T-helper 1 cell treated with Interleukin-12 subunit alpha and Interleukin-12 subunit beta and Interleukin-4 antibody, amounts not matched to agents 30 μg/mL and 1 μg/mL, for 36 hours (primary cell): ENCODE measurements at regions not wholly inside any gene's neighbourhood (a gene's known extent, or its start where the extent isn't known, plus 50 kb on each side); places are given as distances from the start of the nearest gene placed in this dataset.
A peak's percentile ranks its signal among the peaks of the same experiment; 100 is the strongest.

ENCODE experiments used
- H3K27ac Mint-ChIP-seq: one replicate; pipeline ENCODE4 v1.8.0; 2021; ENCODE audit warnings: mild to moderate bottlenecking, mixed read lengths
- H3K27me3 Mint-ChIP-seq: one replicate; pipeline ENCODE4 v1.8.0; 2021; ENCODE audit warnings: low read depth, mixed read lengths
- H3K36me3 Mint-ChIP-seq: one replicate; pipeline ENCODE4 v1.8.0; 2021; ENCODE audit warnings: low read depth, mixed read lengths
- H3K4me1 Mint-ChIP-seq: one replicate; pipeline ENCODE4 v1.8.0; 2021; ENCODE audit warnings: low read depth, mixed read lengths
- H3K4me3 Mint-ChIP-seq: one replicate; pipeline ENCODE4 v1.8.0; 2021; ENCODE audit warnings: mild to moderate bottlenecking, moderate library complexity, mixed read lengths
- H3K9me3 Mint-ChIP-seq: one replicate; pipeline ENCODE4 v1.8.0; 2021; ENCODE audit warnings: mixed read lengths

GRCh38 chr10:10366836-10367235, 650.8 kb upstream of the CELF2 start:
- Mint-ChIP-seq H3K27me3 (no peaks in the 10 kb centered on the region), H3K4me3 (no peak overlapping the region), H3K36me3 (no peaks in the 10 kb centered on the region), H3K9me3 (no peaks in the 10 kb centered on the region), H3K27ac (no peak overlapping the region), H3K4me1 (no peaks in the 10 kb centered on the region)

- H3K27ac Mint-ChIP-seq = no peak overlapping the region
- H3K27me3 Mint-ChIP-seq = no peaks in the 10 kb centered on the region
- no peak overlapping the region for H3K4me3 Mint-ChIP-seq
- no peaks in the 10 kb centered on the region for H3K4me1 Mint-ChIP-seq
- H3K9me3 Mint-ChIP-seq = no peaks in the 10 kb centered on the region
- no peaks in the 10 kb centered on the region for H3K36me3 Mint-ChIP-seq
Measured at GRCh38 chr10:10367264-10367663, 650.4 kb upstream of the CELF2 start.

- no peak overlapping the region for H3K4me3 Mint-ChIP-seq
- no peak overlapping the region for H3K27ac Mint-ChIP-seq
- no peaks in the 10 kb centered on the region for H3K27me3 Mint-ChIP-seq
- no peaks in the 10 kb centered on the region for H3K4me1 Mint-ChIP-seq
- H3K9me3 Mint-ChIP-seq = no peaks in the 10 kb centered on the region
- no peaks in the 10 kb centered on the region for H3K36me3 Mint-ChIP-seq
Measured at GRCh38 chr10:10368951-10369576, 648.6 kb upstream of the CELF2 start.

GRCh38 chr10:10385831-10386230, 631.8 kb upstream of the CELF2 start:
- no peaks in the 10 kb centered on the region for H3K36me3 Mint-ChIP-seq
- no peaks in the 10 kb centered on the region for H3K4me1 Mint-ChIP-seq
- no peaks in the 10 kb centered on the region for H3K9me3 Mint-ChIP-seq
- H3K4me3 Mint-ChIP-seq = no peak overlapping the region
- H3K27ac Mint-ChIP-seq = no peak overlapping the region
- H3K27me3 Mint-ChIP-seq = no peaks in the 10 kb centered on the region

- no peaks in the 10 kb centered on the region for H3K9me3 Mint-ChIP-seq
- no peak overlapping the region for H3K4me3 Mint-ChIP-seq
- no peaks in the 10 kb centered on the region for H3K36me3 Mint-ChIP-seq
- no peak overlapping the region for H3K27ac Mint-ChIP-seq
- no peaks in the 10 kb centered on the region for H3K27me3 Mint-ChIP-seq
- H3K4me1 Mint-ChIP-seq = no peaks in the 10 kb centered on the region
Measured at GRCh38 chr10:10389182-10389581, 628.5 kb upstream of the CELF2 start.

- no peaks in the 10 kb centered on the region for H3K27me3 Mint-ChIP-seq
- H3K4me1 Mint-ChIP-seq = no peaks in the 10 kb centered on the region
- H3K27ac Mint-ChIP-seq = no peak overlapping the region
- H3K36me3 Mint-ChIP-seq = no peaks in the 10 kb centered on the region
- H3K4me3 Mint-ChIP-seq = no peak overlapping the region
- no peaks in the 10 kb centered on the region for H3K9me3 Mint-ChIP-seq
Measured at GRCh38 chr10:10392511-10392910, 625.2 kb upstream of the CELF2 start.

- no peaks in the 10 kb centered on the region for H3K4me1 Mint-ChIP-seq
- H3K27me3 Mint-ChIP-seq = no peaks in the 10 kb centered on the region
- no peaks in the 10 kb centered on the region for H3K9me3 Mint-ChIP-seq
- no peak overlapping the region for H3K4me3 Mint-ChIP-seq
- no peaks in the 10 kb centered on the region for H3K36me3 Mint-ChIP-seq
- H3K27ac Mint-ChIP-seq = no peak overlapping the region
Measured at GRCh38 chr10:10394933-10395658, 622.6 kb upstream of the CELF2 start.

- Mint-ChIP-seq H3K9me3 (no peaks in the 10 kb centered on the region), H3K36me3 (no peaks in the 10 kb centered on the region), H3K4me1 (no peaks in the 10 kb centered on the region), H3K4me3 (no peak overlapping the region), H3K27ac (no peak overlapping the region), H3K27me3 (no peaks in the 10 kb centered on the region)
Measured at GRCh38 chr10:10396601-10397000, 621.1 kb upstream of the CELF2 start.

GRCh38 chr10:10397906-10398305, 619.8 kb upstream of the CELF2 start:
- H3K4me3 Mint-ChIP-seq = no peak overlapping the region
- no peaks in the 10 kb centered on the region for H3K4me1 Mint-ChIP-seq
- H3K27me3 Mint-ChIP-seq = no peaks in the 10 kb centered on the region
- H3K9me3 Mint-ChIP-seq = no peaks in the 10 kb centered on the region
- H3K36me3 Mint-ChIP-seq = no peaks in the 10 kb centered on the region
- no peak overlapping the region for H3K27ac Mint-ChIP-seq

- Mint-ChIP-seq H3K9me3 (no peaks in the 10 kb centered on the region), H3K27ac (no peak overlapping the region), H3K27me3 (no peaks in the 10 kb centered on the region), H3K36me3 (no peaks in the 10 kb centered on the region), H3K4me1 (no peaks in the 10 kb centered on the region), H3K4me3 (no peak overlapping the region)
Measured at GRCh38 chr10:10403762-10404161, 613.9 kb upstream of the CELF2 start.

- peaks cover 3% of the 10 kb centered on the region for H3K9me3 Mint-ChIP-seq
- H3K27me3 Mint-ChIP-seq = no peaks in the 10 kb centered on the region
- no peak overlapping the region for H3K4me3 Mint-ChIP-seq
- no peaks in the 10 kb centered on the region for H3K36me3 Mint-ChIP-seq
- H3K4me1 Mint-ChIP-seq = peaks cover 20% of the 10 kb centered on the region
- no peak overlapping the region for H3K27ac Mint-ChIP-seq
Measured at GRCh38 chr10:10417671-10418070, 600.0 kb upstream of the CELF2 start.

GRCh38 chr10:10418387-10418786, 599.3 kb upstream of the CELF2 start:
- H3K4me3 Mint-ChIP-seq = peak overlapping the region; percentile 32
- peaks cover 20% of the 10 kb centered on the region for H3K4me1 Mint-ChIP-seq
- H3K27me3 Mint-ChIP-seq = no peaks in the 10 kb centered on the region
- peaks cover 3% of the 10 kb centered on the region for H3K9me3 Mint-ChIP-seq
- H3K27ac Mint-ChIP-seq = no peak overlapping the region
- H3K36me3 Mint-ChIP-seq = no peaks in the 10 kb centered on the region

GRCh38 chr10:10421071-10421470, 596.6 kb upstream of the CELF2 start:
- Mint-ChIP-seq H3K27me3 (peaks cover 6% of the 10 kb centered on the region), H3K9me3 (peaks cover 3% of the 10 kb centered on the region), H3K27ac (no peak overlapping the region), H3K4me3 (no peak overlapping the region), H3K4me1 (peaks cover 20% of the 10 kb centered on the region), H3K36me3 (no peaks in the 10 kb centered on the region)

- H3K27ac Mint-ChIP-seq = no peak overlapping the region
- H3K9me3 Mint-ChIP-seq = no peaks in the 10 kb centered on the region
Measured at GRCh38 chr10:10431422-10432066, 586.1 kb upstream of the CELF2 start.

More at GRCh38 chr10:10431422-10432066, 586.1 kb upstream of the CELF2 start:
- Mint-ChIP-seq H3K4me1 (no peaks in the 10 kb centered on the region), H3K36me3 (no peaks in the 10 kb centered on the region), H3K4me3 (no peak overlapping the region), H3K27me3 (no peaks in the 10 kb centered on the region)
